HEK293 (cell line): ENCODE measurements at regions not wholly inside any gene's neighbourhood (a gene's known extent, or its start where the extent isn't known, plus 50 kb on each side); places are given as distances from the start of the nearest gene placed in this dataset.

Experiments
- CTCF ChIP-seq: fragments of 450-650 bp; formaldehyde crosslinking; IDR thresholded peaks from 2 replicates; pipeline ENCODE4 v1.5.1; 2016; ENCODE audit warnings: missing biosample characterization, missing genetic modification characterization
- GLIS1 ChIP-seq: fragments of 450-650 bp; formaldehyde crosslinking; IDR thresholded peaks from 2 replicates; pipeline ENCODE4 v1.5.1; 2016; ENCODE audit warnings: missing biosample characterization, missing genetic modification characterization
- KLF1 ChIP-seq: fragments of 450-650 bp; formaldehyde crosslinking; IDR thresholded peaks from 2 replicates; pipeline ENCODE4 v1.5.1; 2016; ENCODE audit warnings: missing biosample characterization, missing genetic modification characterization
- ZFP69B ChIP-seq: fragments of 450-650 bp; formaldehyde crosslinking; IDR thresholded peaks from 2 replicates; pipeline ENCODE4 v1.5.1; 2016; ENCODE audit warnings: missing biosample characterization, missing genetic modification characterization
- ZNF274 ChIP-seq, 2 experiments: fragments of 200-500 bp in 1 of 2; fragments of 450-650 bp in 1 of 2; sonication (Bioruptor generic) in 1 of 2; formaldehyde crosslinking in 1 of 2; IDR thresholded peaks; 2 replicates each; pipeline versions ENCODE4 v1.5.1 to v1.6.1; 2014 to 2016; ENCODE audit warnings: borderline replicate concordance in 1 of 2, inconsistent platforms in 1 of 2, low read length in 1 of 2, missing biosample characterization in 1 of 2, missing genetic modification characterization in 1 of 2
- ZNF792 ChIP-seq: fragments of 450-650 bp; formaldehyde crosslinking; IDR thresholded peaks from 2 replicates; pipeline ENCODE4 v1.5.1; 2016; ENCODE audit warnings: missing biosample characterization, missing genetic modification characterization

GRCh38 chr1:91076834-91077233, 55.0 kb upstream of the ZNF644 start:
- no peak for TF ChIP-seq CTCF (tag by site-specific recombination)
- TF ChIP-seq ZNF792 (tag by site-specific recombination) = no peak
- TF ChIP-seq GLIS1 (tag by site-specific recombination) = no peak
- TF ChIP-seq ZNF274 (IDR thresholded peaks at IDR 0.05; ENCODE audit: low read length) = no peak
- TF ChIP-seq ZNF274 (tag by site-specific recombination; IDR thresholded peaks at IDR 0.05; ENCODE audit: borderline replicate concordance) = no peak
- no peak for TF ChIP-seq ZFP69B (tag by site-specific recombination)
- no peak for TF ChIP-seq KLF1 (tag by site-specific recombination)
